ENCODE measurements at regions not wholly inside any gene's neighbourhood (a gene's known extent, or its start where the extent isn't known, plus 50 kb on each side); places are given as distances from the start of the nearest gene placed in this dataset.

GRCh38 chr2:38440655-38441054, 63.6 kb upstream of the ATL2 start:
- H3K4me3 ChIP-seq (ENCODE audit: low read depth, low read length), result no peak overlapping the region
- TF ChIP-seq, protein P1, sequence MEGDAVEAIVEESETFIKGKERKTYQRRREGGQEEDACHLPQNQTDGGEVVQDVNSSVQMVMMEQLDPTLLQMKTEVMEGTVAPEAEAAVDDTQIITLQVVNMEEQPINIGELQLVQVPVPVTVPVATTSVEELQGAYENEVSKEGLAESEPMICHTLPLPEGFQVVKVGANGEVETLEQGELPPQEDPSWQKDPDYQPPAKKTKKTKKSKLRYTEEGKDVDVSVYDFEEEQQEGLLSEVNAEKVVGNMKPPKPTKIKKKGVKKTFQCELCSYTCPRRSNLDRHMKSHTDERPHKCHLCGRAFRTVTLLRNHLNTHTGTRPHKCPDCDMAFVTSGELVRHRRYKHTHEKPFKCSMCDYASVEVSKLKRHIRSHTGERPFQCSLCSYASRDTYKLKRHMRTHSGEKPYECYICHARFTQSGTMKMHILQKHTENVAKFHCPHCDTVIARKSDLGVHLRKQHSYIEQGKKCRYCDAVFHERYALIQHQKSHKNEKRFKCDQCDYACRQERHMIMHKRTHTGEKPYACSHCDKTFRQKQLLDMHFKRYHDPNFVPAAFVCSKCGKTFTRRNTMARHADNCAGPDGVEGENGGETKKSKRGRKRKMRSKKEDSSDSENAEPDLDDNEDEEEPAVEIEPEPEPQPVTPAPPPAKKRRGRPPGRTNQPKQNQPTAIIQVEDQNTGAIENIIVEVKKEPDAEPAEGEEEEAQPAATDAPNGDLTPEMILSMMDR (IDR thresholded peaks at IDR 0.05; ENCODE audit: low read depth, low read length), result no peak
- no peaks in the 10 kb centered on the region for H3K9me3 ChIP-seq (ENCODE audit: severe bottlenecking)
- H3K27me3 ChIP-seq (ENCODE audit: insufficient read depth, low read depth, severe bottlenecking), result no peaks in the 10 kb centered on the region
- H3K27ac ChIP-seq, result no peak overlapping the region
- DNase-seq, result no peak
- H3K36me3 ChIP-seq, result no peaks in the 10 kb centered on the region

DNA sequence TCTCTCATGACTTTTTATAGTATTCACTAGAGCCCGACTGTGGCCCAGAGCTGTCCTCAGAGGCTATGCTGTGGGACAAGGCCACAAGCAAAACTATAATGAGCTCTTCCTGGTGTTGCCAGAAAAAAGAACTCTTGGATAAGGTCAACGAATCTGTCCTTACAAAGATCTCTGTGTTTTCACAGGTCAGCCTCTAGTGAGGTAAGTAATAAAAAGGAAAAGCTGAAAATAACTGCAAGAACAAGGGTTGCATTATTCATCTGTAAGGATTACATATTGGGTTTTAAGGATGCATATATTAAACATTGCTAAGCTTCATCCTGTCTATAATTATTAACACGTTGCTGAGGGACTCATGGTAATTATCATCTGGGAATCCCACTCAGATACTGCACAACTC, 62.8 kb upstream of the ATL2 start:
- TF ChIP-seq, protein P1 (IDR thresholded peaks at IDR 0.05; ENCODE audit: low read depth, low read length), result no peak
- Histone ChIP-seq H3K27me3 (ENCODE audit: insufficient read depth, low read depth, severe bottlenecking) (no peaks in the 10 kb centered on the region), H3K4me3 (ENCODE audit: low read depth, low read length) (no peak overlapping the region), H3K36me3 (no peaks in the 10 kb centered on the region), H3K27ac (no peak overlapping the region), H3K9me3 (ENCODE audit: severe bottlenecking) (no peaks in the 10 kb centered on the region)
- DNase-seq, result no peak

DNA sequence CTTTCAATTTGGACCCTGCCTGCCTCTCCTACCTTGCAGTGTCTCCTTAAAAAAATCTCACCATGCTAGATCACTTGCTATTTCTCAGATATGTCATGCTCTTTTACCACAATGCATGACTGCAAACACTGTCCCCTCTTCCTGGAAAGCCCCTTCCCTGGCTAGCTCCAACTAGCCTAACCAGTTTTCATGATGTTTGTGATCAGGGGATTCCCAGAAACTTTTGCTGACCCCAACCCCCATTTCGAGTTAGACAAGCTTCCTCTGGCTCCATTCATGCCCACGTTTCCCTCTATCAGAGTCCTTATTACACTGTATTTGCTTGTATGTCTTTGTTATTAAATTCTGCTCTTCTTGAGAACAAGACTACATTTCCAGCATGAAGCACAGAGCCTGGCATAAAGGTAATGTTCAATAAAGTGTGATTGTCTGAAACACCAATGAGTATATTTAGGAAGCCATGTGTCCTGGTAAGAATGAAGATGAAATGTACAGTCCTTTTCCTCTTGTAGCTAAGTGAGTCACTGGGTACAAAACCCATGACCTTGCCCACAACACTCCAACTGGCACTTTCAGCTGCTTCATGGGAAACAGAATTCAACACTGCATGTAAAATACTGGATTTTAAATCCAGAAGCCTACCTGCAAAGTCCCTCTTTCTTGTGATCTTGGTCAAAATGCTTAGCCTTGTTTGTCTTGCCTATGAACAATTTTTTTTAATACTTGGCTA, 62.0 kb upstream of the ATL2 start:
- TF ChIP-seq, protein P1 (IDR thresholded peaks at IDR 0.05; ENCODE audit: low read depth, low read length), result no peak
- Histone ChIP-seq H3K36me3 (no peaks in the 10 kb centered on the region), H3K9me3 (ENCODE audit: severe bottlenecking) (no peaks in the 10 kb centered on the region), H3K27me3 (ENCODE audit: insufficient read depth, low read depth, severe bottlenecking) (no peaks in the 10 kb centered on the region), H3K4me3 (ENCODE audit: low read depth, low read length) (no peak overlapping the region), H3K27ac (no peak overlapping the region)
- DNase-seq, result no peak

DNA sequence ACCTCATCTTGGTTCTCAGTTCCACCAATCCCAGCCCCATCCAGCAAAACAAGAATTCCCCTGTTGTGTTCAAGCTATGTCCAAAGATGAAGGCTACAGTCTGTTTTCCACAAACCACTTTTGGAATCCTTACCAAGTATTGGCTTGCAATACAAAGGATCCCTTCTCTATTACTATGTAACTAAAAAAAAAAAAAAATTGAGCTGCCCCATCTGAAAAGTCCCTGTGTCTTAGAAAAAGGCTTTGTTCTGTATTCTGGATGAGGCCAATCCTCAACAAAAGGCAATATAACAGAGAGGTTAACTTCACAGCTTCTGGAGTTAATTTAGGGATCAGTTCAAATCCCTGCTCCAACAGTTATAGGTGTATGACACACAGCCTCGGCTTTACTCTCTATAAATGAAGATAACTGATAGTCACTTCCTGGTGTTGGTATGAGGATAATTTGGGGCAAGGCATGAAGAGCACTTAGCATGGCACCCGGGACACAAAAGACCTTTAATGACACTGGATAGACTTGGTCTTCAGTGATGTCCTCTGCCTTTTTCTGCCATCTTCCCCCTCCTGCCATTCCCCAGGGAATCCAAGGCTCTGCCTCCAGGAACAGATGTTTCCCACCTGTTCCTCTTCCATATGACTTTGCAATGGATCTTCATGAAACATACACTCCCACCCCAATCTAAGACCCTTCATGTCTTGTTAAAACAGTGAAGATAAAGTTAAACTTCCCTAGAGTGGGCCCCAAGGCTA, 61.2 kb upstream of the ATL2 start:
- Histone ChIP-seq H3K9me3 (ENCODE audit: severe bottlenecking) (no peaks in the 10 kb centered on the region), H3K36me3 (no peaks in the 10 kb centered on the region), H3K4me3 (ENCODE audit: low read depth, low read length) (no peak overlapping the region), H3K27ac (no peak overlapping the region), H3K27me3 (ENCODE audit: insufficient read depth, low read depth, severe bottlenecking) (no peaks in the 10 kb centered on the region)
- DNase-seq, result no peak
- TF ChIP-seq, protein P1 (IDR thresholded peaks at IDR 0.05; ENCODE audit: low read depth, low read length), result no peak

DNA sequence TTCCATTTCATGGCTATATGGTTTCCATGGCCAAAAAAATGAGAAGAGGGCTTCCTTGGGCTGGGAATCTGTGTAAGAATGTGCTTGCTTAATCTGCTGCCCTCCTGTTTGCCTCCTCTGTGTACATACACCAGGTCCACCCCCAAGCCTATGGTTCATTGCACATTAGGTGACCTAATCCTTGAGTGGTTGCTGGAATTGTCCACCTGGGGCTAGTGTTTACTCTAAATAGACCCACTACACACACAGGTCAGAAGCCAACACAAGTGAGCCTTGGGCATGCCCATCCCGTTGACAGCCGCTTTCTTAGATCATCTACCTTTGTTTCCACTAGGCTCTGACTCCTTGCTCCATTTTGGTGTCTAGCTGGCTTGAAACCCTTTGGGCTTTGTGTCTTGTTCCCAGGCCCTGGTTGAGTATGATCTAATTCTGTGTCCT, 59.2 kb upstream of the ATL2 start:
- H3K27ac ChIP-seq, result no peak overlapping the region
- TF ChIP-seq, protein P1 (IDR thresholded peaks at IDR 0.05; ENCODE audit: low read depth, low read length), result no peak

More for the DNA sequence above, 59.2 kb upstream of the ATL2 start:
- no peak for DNase-seq
- no peak overlapping the region for H3K4me3 ChIP-seq (ENCODE audit: low read depth, low read length)
- H3K9me3 ChIP-seq (ENCODE audit: severe bottlenecking), result no peaks in the 10 kb centered on the region
- H3K27me3 ChIP-seq (ENCODE audit: insufficient read depth, low read depth, severe bottlenecking), result no peaks in the 10 kb centered on the region
- no peaks in the 10 kb centered on the region for H3K36me3 ChIP-seq
